Mucosa of rectum (tissue), 2 donors: ENCODE measurements at regions not wholly inside any gene's neighbourhood (a gene's known extent, or its start where the extent isn't known, plus 50 kb on each side); places are given as distances from the start of the nearest gene placed in this dataset.
"Not testable (repeated sequence)": the region's sequence is repeated elsewhere in the genome, so short reads cannot be mapped to it uniquely, and the experiment has no call there.

Experiments used
- H3K27ac ChIP-seq, 2 donors: one replicate each; pipeline ENCODE4 v1.7.0; 2013; ENCODE audit warnings: inconsistent platforms in 2 of 2, low read depth in 2 of 2, low read length in 2 of 2
- H3K27me3 ChIP-seq, 2 donors: one replicate each; pipeline ENCODE4 v1.7.0; 2013; ENCODE audit warnings: low read length in 2 of 2; ENCODE audit not compliant: control insufficient read depth in 2 of 2, insufficient read depth in 2 of 2
- H3K36me3 ChIP-seq, 2 donors: one replicate each; pipeline ENCODE4 v1.7.0; 2013; ENCODE audit warnings: low read length in 2 of 2; ENCODE audit not compliant: control insufficient read depth in 2 of 2, insufficient read depth in 2 of 2
- H3K4me1 ChIP-seq, 2 donors: one replicate each; pipeline ENCODE4 v1.7.0; 2013; ENCODE audit warnings: low read length in 2 of 2, mild to moderate bottlenecking in 1 of 2; ENCODE audit not compliant: control insufficient read depth in 2 of 2, insufficient read depth in 2 of 2
- H3K4me3 ChIP-seq, 2 donors: one replicate each; pipeline ENCODE4 v1.7.0; 2013; ENCODE audit warnings: low read length in 2 of 2
- H3K9ac ChIP-seq, 2 donors: one replicate each; pipeline ENCODE4 v1.7.0; 2013; ENCODE audit warnings: low read length in 2 of 2, low read depth in 1 of 2, mild to moderate bottlenecking in 1 of 2
- H3K9me3 ChIP-seq, 2 donors: one replicate each; pipeline ENCODE4 v1.7.0; 2013; ENCODE audit warnings: low read length in 2 of 2; ENCODE audit not compliant: control insufficient read depth in 2 of 2
- donor health status: healthy.
- donor health status: Normal muscosa, but diverticular disease.

DNA sequence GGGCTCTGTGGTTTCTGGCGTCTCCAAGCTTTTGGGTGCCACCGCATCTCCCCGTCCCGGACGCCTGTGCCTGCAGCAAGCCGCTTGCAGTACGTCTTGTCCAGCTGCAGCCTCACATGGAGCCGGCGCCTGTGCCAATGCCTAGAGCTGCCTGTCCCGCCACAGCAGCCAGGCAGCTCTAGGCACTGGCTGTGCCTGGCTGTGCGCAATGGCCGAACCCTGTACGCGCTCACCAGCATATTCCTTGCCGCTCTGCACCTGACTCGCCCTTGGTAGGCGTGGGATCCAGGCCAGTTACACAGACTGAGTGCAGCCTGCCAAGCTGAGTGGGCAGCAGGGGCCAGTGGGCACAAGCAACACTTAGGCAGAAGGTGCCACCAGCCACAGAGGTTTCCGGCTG is 381.2 kb upstream of the SORCS1 start:
- H3K9ac ChIP-seq = no peak overlapping the region
- no peaks in the 10 kb centered on the region for H3K36me3 ChIP-seq
- H3K27ac ChIP-seq = no peak overlapping the region
- no peaks in the 10 kb centered on the region for H3K9me3 ChIP-seq
- no peaks in the 10 kb centered on the region for H3K4me1 ChIP-seq
- H3K27me3 ChIP-seq = no peaks in the 10 kb centered on the region
- no peak overlapping the region for H3K4me3 ChIP-seq

DNA sequence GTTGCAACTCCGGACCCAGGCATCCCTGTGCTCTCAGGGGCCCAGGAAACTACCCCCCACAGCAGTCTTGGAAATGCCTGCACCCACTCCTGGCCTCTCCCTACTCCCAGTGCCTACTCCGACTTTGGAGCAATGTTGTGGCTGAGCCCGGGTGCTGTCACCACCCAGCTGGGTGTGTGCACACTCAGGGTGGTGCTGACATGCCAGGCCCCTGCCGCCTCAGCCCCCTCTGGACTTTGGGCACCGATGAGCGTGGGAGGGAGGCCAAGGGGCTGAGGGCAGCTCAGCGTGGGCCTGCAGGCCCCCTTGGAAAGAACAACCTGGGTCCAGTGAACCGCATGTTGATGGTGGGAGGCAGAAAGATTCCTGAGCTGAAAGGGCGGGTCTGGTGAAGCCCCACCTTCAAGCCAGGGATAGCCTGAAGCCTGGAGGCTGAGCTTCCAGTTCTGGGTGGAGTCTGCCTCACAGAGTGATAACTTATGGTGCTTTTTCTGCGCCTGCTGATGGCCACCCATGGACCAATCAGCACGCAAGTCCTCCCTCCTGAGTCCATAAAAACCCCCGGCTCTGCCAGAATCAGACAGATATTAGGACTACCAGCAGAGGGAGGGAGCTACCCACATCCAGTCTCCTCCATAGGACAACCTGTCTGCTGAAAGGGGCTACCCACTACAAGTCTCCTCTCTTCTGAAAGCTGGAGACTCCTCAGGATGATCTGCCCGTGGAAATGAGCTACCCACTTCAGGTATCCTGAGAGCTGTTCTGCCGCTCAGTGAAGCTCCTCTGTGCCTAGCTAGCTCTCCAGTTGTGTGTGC is 380.4 kb upstream of the SORCS1 start:
- no peak overlapping the region for H3K27ac ChIP-seq
- no peak overlapping the region for H3K4me3 ChIP-seq
- no peaks in the 10 kb centered on the region for H3K27me3 ChIP-seq
- no peaks in the 10 kb centered on the region for H3K9me3 ChIP-seq
- no peaks in the 10 kb centered on the region for H3K4me1 ChIP-seq
- no peak overlapping the region for H3K9ac ChIP-seq
- H3K36me3 ChIP-seq = no peaks in the 10 kb centered on the region

DNA sequence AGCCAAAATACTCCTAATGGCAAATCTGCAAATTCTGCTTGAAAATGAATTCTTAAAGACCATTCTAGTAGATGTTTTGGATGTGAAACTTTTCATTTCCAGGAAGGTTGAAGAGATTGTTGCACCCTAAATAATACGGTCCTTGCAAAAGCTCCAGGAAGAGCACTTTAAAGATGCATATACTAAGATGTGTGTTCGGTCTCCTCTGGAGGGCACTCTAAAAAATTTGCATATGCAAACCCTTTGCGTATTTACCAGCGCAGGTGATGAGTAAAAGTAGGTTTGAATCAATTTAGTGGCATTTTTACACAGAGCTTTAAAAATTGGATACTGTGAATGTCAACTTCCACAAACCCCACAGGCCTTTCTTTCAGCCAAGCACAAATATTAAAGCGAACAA is 378.1 kb upstream of the SORCS1 start:
- Histone ChIP-seq H3K27ac (no peak overlapping the region), H3K36me3 (no peaks in the 10 kb centered on the region), H3K9ac (no peak overlapping the region), H3K4me3 (no peak overlapping the region), H3K9me3 (no peaks in the 10 kb centered on the region), H3K4me1 (no peaks in the 10 kb centered on the region), H3K27me3 (no peaks in the 10 kb centered on the region)

DNA sequence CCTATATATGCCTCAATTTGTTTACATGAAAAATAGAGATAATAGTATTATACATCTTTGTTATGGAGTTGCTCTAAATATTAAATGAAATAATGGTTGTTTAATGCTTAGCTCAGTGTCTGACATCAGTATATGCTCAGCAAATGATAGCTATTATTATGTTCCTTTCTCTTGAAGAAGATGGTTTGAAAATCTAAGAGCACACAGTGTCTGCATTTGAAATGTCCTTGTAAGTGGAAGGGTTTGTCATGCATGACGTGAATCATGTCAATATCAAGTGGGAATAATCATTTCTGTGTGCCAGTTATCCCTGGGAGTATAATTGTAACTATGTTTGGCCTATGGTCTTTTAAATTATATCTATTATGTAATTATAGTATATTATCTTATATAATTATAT is 377.5 kb upstream of the SORCS1 start:
- Histone ChIP-seq H3K36me3 (no peaks in the 10 kb centered on the region), H3K9ac (no peak overlapping the region), H3K27ac (no peak overlapping the region), H3K27me3 (no peaks in the 10 kb centered on the region), H3K4me1 (no peaks in the 10 kb centered on the region), H3K4me3 (no peak overlapping the region), H3K9me3 (no peaks in the 10 kb centered on the region)

DNA sequence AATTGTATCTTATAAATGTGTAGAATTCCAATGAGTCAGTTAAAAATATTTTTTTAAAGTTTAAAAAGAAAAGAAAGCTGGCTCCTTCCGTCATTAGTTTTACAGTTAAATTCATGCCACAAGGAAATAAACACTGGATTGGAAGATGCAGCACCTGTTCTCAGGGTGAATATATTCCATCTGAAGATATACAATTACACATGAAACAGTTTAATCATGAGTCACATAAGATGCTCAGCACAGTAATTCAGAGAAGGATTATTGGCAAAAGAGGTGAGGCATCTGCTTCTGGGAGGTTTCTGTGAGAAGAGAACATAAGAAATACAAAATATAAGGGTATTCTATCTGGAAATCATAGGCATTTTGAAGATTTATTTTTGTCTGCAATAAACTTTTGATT is 376.5 kb upstream of the SORCS1 start:
- Histone ChIP-seq H3K27me3 (no peaks in the 10 kb centered on the region), H3K9ac (no peak overlapping the region), H3K4me1 (no peaks in the 10 kb centered on the region), H3K4me3 (no peak overlapping the region), H3K9me3 (no peaks in the 10 kb centered on the region), H3K27ac (no peak overlapping the region), H3K36me3 (no peaks in the 10 kb centered on the region)

DNA sequence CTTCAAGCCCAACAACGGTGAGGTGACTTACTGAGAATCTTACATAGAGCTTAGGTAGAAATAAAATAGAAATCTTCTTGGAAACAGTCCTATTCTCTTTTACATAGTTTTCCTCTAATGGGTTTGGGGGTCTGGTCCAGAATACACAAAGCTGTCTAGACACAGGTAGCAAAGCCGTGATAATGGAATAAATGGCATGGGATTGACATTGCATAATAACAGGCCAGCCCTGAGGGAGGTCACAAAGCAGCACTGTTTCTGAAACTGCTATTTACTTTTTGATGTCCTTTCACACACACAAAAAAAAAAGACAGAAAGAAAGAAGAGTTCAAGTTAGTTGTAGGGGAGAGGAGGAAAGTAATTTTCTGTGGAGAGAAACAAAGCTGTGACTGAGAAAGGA is 364.8 kb upstream of the SORCS1 start:
- no peak overlapping the region for H3K9ac ChIP-seq
- no peaks in the 10 kb centered on the region for H3K36me3 ChIP-seq
- no peaks in the 10 kb centered on the region for H3K9me3 ChIP-seq
- no peaks in the 10 kb centered on the region for H3K27me3 ChIP-seq
- H3K4me3 ChIP-seq = no peak overlapping the region
- no peaks in the 10 kb centered on the region for H3K4me1 ChIP-seq
- H3K27ac ChIP-seq = no peak overlapping the region

DNA sequence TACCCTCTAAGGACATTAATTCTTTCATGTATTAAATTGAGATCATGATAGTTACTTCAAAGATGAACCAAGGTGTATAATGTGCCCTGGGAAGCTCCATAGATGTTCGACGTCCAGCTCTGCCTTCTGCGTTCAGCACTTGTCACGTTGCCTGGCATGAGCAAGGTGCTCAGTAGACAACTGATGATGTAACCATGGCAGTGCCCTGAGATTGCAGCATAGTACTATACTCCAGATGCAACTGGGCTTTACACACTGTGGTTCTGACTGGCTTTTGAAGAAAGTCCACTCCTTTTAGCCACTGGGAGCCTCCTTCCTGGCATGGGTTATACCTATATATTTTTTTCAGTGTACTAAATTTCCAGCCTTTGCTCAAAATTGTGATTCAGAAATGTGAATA is 355.8 kb upstream of the SORCS1 start:
- no peaks in the 10 kb centered on the region for H3K9me3 ChIP-seq
- no peak overlapping the region for H3K9ac ChIP-seq
- H3K4me1 ChIP-seq = peaks cover 3 to 8% of the 10 kb centered on the region in 2 donors
- no peaks in the 10 kb centered on the region for H3K36me3 ChIP-seq
- H3K27me3 ChIP-seq = no peaks in the 10 kb centered on the region
- H3K27ac ChIP-seq = no peak overlapping the region
- no peak overlapping the region for H3K4me3 ChIP-seq

DNA sequence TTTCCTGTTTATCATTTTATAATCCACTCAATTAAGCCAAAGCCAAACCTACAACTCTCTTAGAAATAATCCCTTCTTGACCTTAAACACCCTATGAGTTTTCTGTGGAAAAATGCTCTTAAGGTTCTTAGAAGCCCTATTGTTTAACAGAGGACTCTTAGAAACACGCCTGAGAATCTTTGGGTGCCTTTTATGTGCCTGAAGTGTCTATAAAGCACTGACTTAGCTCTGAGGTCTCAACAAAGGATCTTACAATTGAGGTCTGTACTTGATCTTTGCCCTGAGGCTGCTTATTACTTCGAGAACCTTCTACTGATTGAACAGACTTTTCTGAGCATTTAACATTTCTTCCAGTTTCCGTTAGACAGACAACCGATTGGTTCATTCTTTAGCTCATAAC is 353.3 kb upstream of the SORCS1 start:
- Histone ChIP-seq H3K4me3 (no peak overlapping the region), H3K27me3 (no peaks in the 10 kb centered on the region), H3K9ac (no peak overlapping the region), H3K36me3 (no peaks in the 10 kb centered on the region), H3K9me3 (no peaks in the 10 kb centered on the region), H3K4me1 (peaks cover 3 to 8% of the 10 kb centered on the region in 2 donors), H3K27ac (no peak overlapping the region)

DNA sequence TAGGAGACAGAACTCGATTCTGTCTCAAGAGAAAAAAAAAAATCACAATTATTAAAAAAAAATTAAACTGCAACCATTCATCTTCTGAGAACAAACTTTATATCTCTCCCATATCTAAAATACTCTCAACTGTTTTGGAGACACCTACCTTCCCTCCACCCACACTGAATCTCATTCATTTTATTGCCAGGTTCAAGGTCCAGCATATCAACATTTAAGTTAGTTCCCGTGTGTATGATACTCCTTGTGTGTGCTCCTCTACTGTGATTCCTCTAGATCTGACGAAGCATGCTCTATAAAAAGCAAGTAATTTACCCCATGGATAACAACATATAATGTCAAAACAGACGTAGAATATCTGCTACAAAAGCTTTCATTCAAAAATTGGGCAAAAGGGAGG is 351.8 kb upstream of the SORCS1 start:
- no peaks in the 10 kb centered on the region for H3K9me3 ChIP-seq
- H3K4me3 ChIP-seq = no peak overlapping the region
- no peaks in the 10 kb centered on the region for H3K27me3 ChIP-seq
- H3K4me1 ChIP-seq = peaks cover 3 to 8% of the 10 kb centered on the region in 2 donors
- H3K27ac ChIP-seq = no peak overlapping the region
- no peaks in the 10 kb centered on the region for H3K36me3 ChIP-seq
- no peak overlapping the region for H3K9ac ChIP-seq

DNA sequence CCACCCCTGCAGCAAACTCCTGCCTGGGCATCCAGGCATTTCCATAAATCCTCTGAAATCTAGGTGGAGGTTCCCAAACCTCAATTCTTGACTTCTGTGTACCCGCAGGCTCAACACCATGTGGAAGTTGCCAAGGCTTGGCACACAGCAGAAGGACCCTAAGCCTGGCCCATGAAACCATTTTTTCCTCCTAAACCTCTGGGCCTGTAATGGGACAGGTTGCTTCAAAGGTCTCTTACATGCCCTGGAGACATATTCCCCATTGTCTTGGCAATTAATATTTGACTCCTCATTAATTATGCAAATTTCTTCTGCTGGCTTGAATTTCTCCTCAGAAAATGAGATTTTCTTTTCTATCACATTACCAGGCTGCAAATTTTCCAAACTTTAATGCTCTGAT is 339.5 kb upstream of the SORCS1 start:
- not testable (repeated sequence) for H3K27ac ChIP-seq, H3K4me3 ChIP-seq, H3K4me1 ChIP-seq, H3K9ac ChIP-seq, H3K27me3 ChIP-seq, H3K36me3 ChIP-seq, H3K9me3 ChIP-seq
